OCI-LY1 (cell line): ENCODE measurements at regions not wholly inside any gene's neighbourhood (a gene's known extent, or its start where the extent isn't known, plus 50 kb on each side); places are given as distances from the start of the nearest gene placed in this dataset.

Experiments
- H2AFZ ChIP-seq: fragments of 200-600 bp; sonication (generic), shearing (Covaris generic); 2 replicates; pipeline ENCODE4 v1.6.0; 2014; ENCODE audit warnings: antibody characterized with exemption, mild to moderate bottlenecking, low read length
- H3F3A ChIP-seq: fragments of 200-600 bp; sonication (generic), shearing (Covaris generic); 2 replicates; pipeline ENCODE4 v1.6.0; 2014; ENCODE audit warnings: mild to moderate bottlenecking, antibody characterized with exemption, low read length, moderate library complexity; ENCODE audit not compliant: insufficient read depth
- H3K27ac ChIP-seq: fragments of 200-600 bp; sonication (generic); 2 replicates; pipeline ENCODE4 v1.5.1; 2014; ENCODE audit warnings: low read length, mixed run types, mild to moderate bottlenecking, low read depth; ENCODE audit not compliant: poor library complexity, severe bottlenecking
- H3K27me3 ChIP-seq: fragments of 200-600 bp; sonication (generic); 2 replicates; pipeline ENCODE4 v1.6.0; 2014; ENCODE audit warnings: antibody characterized with exemption, mild to moderate bottlenecking, low read length, moderate library complexity; ENCODE audit not compliant: insufficient read depth
- H3K36me3 ChIP-seq: fragments of 200-600 bp; sonication (generic); 2 replicates; pipeline ENCODE4 v1.6.1; 2014; ENCODE audit warnings: mild to moderate bottlenecking, antibody characterized with exemption, low read length, moderate library complexity, mixed read lengths; ENCODE audit not compliant: insufficient read depth
- H3K4me1 ChIP-seq: fragments of 200-600 bp; sonication (generic); 2 replicates; pipeline ENCODE4 v1.5.1; 2014; ENCODE audit warnings: mild to moderate bottlenecking, low read length, moderate library complexity; ENCODE audit not compliant: insufficient read depth, severe bottlenecking
- H3K4me2 ChIP-seq: fragments of 200-600 bp; sonication (generic), shearing (Covaris generic); 2 replicates; pipeline ENCODE4 v1.6.1; 2014; ENCODE audit warnings: low read length
- H3K4me3 ChIP-seq: fragments of 200-600 bp; sonication (generic); 2 replicates; pipeline ENCODE4 v1.5.1; 2014; ENCODE audit warnings: low read length, low read depth, mild to moderate bottlenecking, mixed read lengths; ENCODE audit not compliant: poor library complexity, severe bottlenecking
- H3K79me2 ChIP-seq: fragments of 200-600 bp; shearing (Covaris generic); 2 replicates; pipeline ENCODE4 v1.6.1; 2016; ENCODE audit warnings: mixed run types, low read length, mixed read lengths; ENCODE audit not compliant: insufficient read depth
- H3K9ac ChIP-seq: fragments of 200-600 bp; sonication (generic), shearing (Covaris generic); 2 replicates; pipeline ENCODE4 v1.6.1; 2014; ENCODE audit warnings: mild to moderate bottlenecking, low read length, mixed read lengths
- H3K9me2 ChIP-seq: fragments of 200-600 bp; sonication (generic), shearing (Covaris generic); 2 replicates; pipeline ENCODE4 v1.6.1; 2014; ENCODE audit warnings: low read depth, mild to moderate bottlenecking, low read length, mixed read lengths
- H3K9me3 ChIP-seq: fragments of 200-600 bp; shearing (Covaris generic); 2 replicates; pipeline ENCODE4 v1.6.1; 2014; ENCODE audit warnings: low read length, mixed read lengths
- H4K20me1 ChIP-seq: fragments of 200-600 bp; sonication (generic), shearing (Covaris generic); 2 replicates; pipeline ENCODE4 v1.6.0; 2016; ENCODE audit warnings: mild to moderate bottlenecking, low read length; ENCODE audit not compliant: insufficient read depth
- CTCF ChIP-seq: fragments of 200-600 bp; sonication (generic), shearing (Covaris generic); IDR thresholded peaks from 2 replicates; pipeline ENCODE4 v1.5.1; 2017; ENCODE audit warnings: mild to moderate bottlenecking, antibody characterized with exemption, low read length, moderate library complexity, mixed read lengths
- EZH2 ChIP-seq: fragments of 200-600 bp; sonication (generic), shearing (Covaris generic); IDR thresholded peaks from 2 replicates; pipeline ENCODE4 v1.8.0; 2017; ENCODE audit warnings: borderline replicate concordance, mixed run types, mild to moderate bottlenecking, antibody characterized with exemption, low read length, moderate library complexity, mixed read lengths

- TF ChIP-seq CTCF (no peak), EZH2 (no peak)
Measured at GRCh38 chr6:156319707-156320106, 457.5 kb upstream of the ARID1B start.

GRCh38 chr6:156316583-156317125 is 460.5 kb upstream of the ARID1B start:
- Histone ChIP-seq H3K27ac (no peak overlapping the region), H3K9ac (no peak overlapping the region), H3K27me3 (no peaks in the 10 kb centered on the region), H3K79me2 (no peaks in the 10 kb centered on the region), H3K4me1 (no peaks in the 10 kb centered on the region), H3K4me2 (no peak overlapping the region), H3K9me3 (no peaks in the 10 kb centered on the region), H3F3A (no peaks in the 10 kb centered on the region), H2AFZ (no peak overlapping the region), H4K20me1 (no peaks in the 10 kb centered on the region), H3K9me2 (no peaks in the 10 kb centered on the region), H3K36me3 (no peaks in the 10 kb centered on the region), H3K4me3 (no peak overlapping the region)
- TF ChIP-seq EZH2 (no peak), CTCF (no peak)

More at GRCh38 chr6:156319707-156320106, 457.5 kb upstream of the ARID1B start:
- Histone ChIP-seq H3K4me2 (no peak overlapping the region), H3K4me1 (no peaks in the 10 kb centered on the region), H3K27me3 (no peaks in the 10 kb centered on the region), H3K27ac (no peak overlapping the region), H3F3A (no peaks in the 10 kb centered on the region), H4K20me1 (no peaks in the 10 kb centered on the region), H3K4me3 (no peak overlapping the region), H3K79me2 (no peaks in the 10 kb centered on the region), H3K36me3 (no peaks in the 10 kb centered on the region), H3K9ac (no peak overlapping the region), H3K9me2 (no peaks in the 10 kb centered on the region), H3K9me3 (peaks cover 2% of the 10 kb centered on the region; the same call in 1 of the 2 replicates), H2AFZ (no peak overlapping the region)

DNA sequence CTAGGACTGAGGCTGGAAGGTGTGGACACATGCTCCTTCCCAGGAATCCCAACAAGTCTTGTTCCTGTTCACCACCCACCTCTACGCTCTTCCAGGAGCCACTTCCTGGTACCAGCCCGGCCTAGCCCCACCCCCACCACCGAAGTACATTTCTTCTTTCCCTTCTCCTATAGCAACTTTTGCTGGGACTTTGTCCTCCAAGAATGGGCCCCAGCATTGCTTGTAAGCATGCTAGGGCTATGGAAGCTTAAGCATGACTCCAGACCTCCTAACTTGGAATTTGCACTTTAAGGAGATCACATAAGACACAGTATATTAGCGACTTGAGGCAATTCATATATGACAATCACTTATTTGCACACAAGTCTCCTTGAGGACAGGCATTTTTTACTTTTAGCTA is 462.0 kb upstream of the ARID1B start:
- Histone ChIP-seq H3K4me1 (no peaks in the 10 kb centered on the region), H3K79me2 (no peaks in the 10 kb centered on the region), H3K36me3 (no peaks in the 10 kb centered on the region), H3K9me3 (no peaks in the 10 kb centered on the region), H2AFZ (no peak overlapping the region), H3F3A (no peaks in the 10 kb centered on the region), H3K4me2 (no peak overlapping the region), H3K4me3 (no peak overlapping the region), H3K27ac (no peak overlapping the region), H4K20me1 (no peaks in the 10 kb centered on the region), H3K9me2 (no peaks in the 10 kb centered on the region), H3K27me3 (no peaks in the 10 kb centered on the region), H3K9ac (no peak overlapping the region)
- TF ChIP-seq CTCF (no peak), EZH2 (no peak)
